IMR-90 (cell line): ENCODE measurements at regions not wholly inside any gene's neighbourhood (a gene's known extent, or its start where the extent isn't known, plus 50 kb on each side); places are given as distances from the start of the nearest gene placed in this dataset.

ENCODE experiments used
- ATAC-seq: fragments of 200-7000 bp; cut with Tn5 transposase; 2 replicates; pipeline ENCODE4 v1.9.1; 2020; ENCODE audit warnings: low read depth, mild to moderate bottlenecking, moderate library complexity
- BruUV-seq: library from RNA; stranded (reverse); fragments of 400-500 nt; replicated peaks from 2 replicates; lab custom pipeline; 2021; lab: Mats Ljungman, UMichigan
- CTCF ChIA-PET: fragments of 300-600 bp; formaldehyde crosslinking; extraction: SDS; loops from one replicate; lab custom pipeline; 2021; ENCODE audit warnings: antibody characterized with exemption; lab: Yijun Ruan, JAX
- POLR2A ChIA-PET: fragments of 300-600 bp; sonication (Branson Sonifier 250); formaldehyde crosslinking; loops from one replicate; lab custom pipeline; 2022; ENCODE audit warnings: antibody characterized with exemption; ENCODE audit not compliant: unreplicated experiment; lab: Charles Lee
- DNase-seq: peaks from one replicate; pipeline ENCODE4 v3.0.0; 2013
- H2AFZ ChIP-seq: replicated peaks from 2 replicates; pipeline ENCODE3; 2013; ENCODE audit warnings: low read length, mild to moderate bottlenecking; ENCODE audit not compliant: poor library complexity
- H2AK5ac ChIP-seq: 2 replicates; pipeline ENCODE4 v1.6.1; 2013; ENCODE audit warnings: low read depth, low read length, inconsistent platforms
- H2AK9ac ChIP-seq: replicated peaks from 2 replicates; pipeline ENCODE3; 2013; ENCODE audit warnings: mild to moderate bottlenecking, low read depth, low read length, moderate library complexity; ENCODE audit not compliant: poor library complexity
- H2BK120ac ChIP-seq: 2 replicates; pipeline ENCODE4 v1.6.1; 2013; ENCODE audit warnings: low read depth, low read length, inconsistent platforms
- H2BK15ac ChIP-seq: 3 replicates; pipeline ENCODE4 v1.6.1; 2013; ENCODE audit warnings: low read depth, low read length, inconsistent platforms
- H2BK20ac ChIP-seq: 2 replicates; pipeline ENCODE4 v1.6.1; 2013; ENCODE audit warnings: low read depth, mild to moderate bottlenecking, inconsistent platforms, low read length, moderate library complexity
- H2BK5ac ChIP-seq: 2 replicates; pipeline ENCODE4 v1.6.1; 2013; ENCODE audit warnings: mild to moderate bottlenecking, low read depth, low read length, inconsistent platforms; ENCODE audit not compliant: poor library complexity, severe bottlenecking
- H3K14ac ChIP-seq: replicated peaks from 2 replicates; pipeline ENCODE4 v1.6.1; 2013; ENCODE audit warnings: low read depth, low read length, inconsistent platforms
- H3K18ac ChIP-seq: 2 replicates; pipeline ENCODE4 v1.6.1; 2013; ENCODE audit warnings: low read depth, low read length, control low read depth
- H3K23ac ChIP-seq: 2 replicates; pipeline ENCODE4 v1.6.1; 2013; ENCODE audit warnings: low read depth, low read length, inconsistent platforms
- H3K27ac ChIP-seq: 2 replicates; pipeline ENCODE4 v1.5.1; 2013; ENCODE audit warnings: mild to moderate bottlenecking, control low read depth, low read length; ENCODE audit not compliant: insufficient read depth
- H3K27me3 ChIP-seq: 2 replicates; pipeline ENCODE4 v1.6.1; 2013; ENCODE audit warnings: low read length; ENCODE audit not compliant: control insufficient read depth, insufficient read depth
- H3K36me3 ChIP-seq: 2 replicates; pipeline ENCODE4 v1.6.1; 2013; ENCODE audit warnings: low read length, mixed read lengths; ENCODE audit not compliant: control insufficient read depth, insufficient read depth
- H3K4ac ChIP-seq: 2 replicates; pipeline ENCODE4 v1.6.1; 2013; ENCODE audit warnings: low read depth, low read length, inconsistent platforms
- H3K4me1 ChIP-seq: 2 replicates; pipeline ENCODE4 v1.6.1; 2013; ENCODE audit warnings: low read length, mixed read lengths; ENCODE audit not compliant: control insufficient read depth, insufficient read depth
- H3K4me2 ChIP-seq: 2 replicates; pipeline ENCODE4 v1.6.1; 2013; ENCODE audit warnings: low read depth, mild to moderate bottlenecking, control low read depth, low read length, moderate library complexity
- H3K4me3 ChIP-seq: 2 replicates; pipeline ENCODE4 v1.5.1; 2013; ENCODE audit warnings: low read depth, mild to moderate bottlenecking, control low read depth, low read length, moderate library complexity; ENCODE audit not compliant: insufficient read depth
- H3K56ac ChIP-seq: 2 replicates; pipeline ENCODE4 v1.6.1; 2013; ENCODE audit warnings: low read length, inconsistent platforms; ENCODE audit not compliant: insufficient read depth; ENCODE audit errors: extremely low read depth
- H3K79me1 ChIP-seq, 2 experiments: 2 replicates each; pipeline ENCODE4 v1.6.1; 2013; ENCODE audit warnings: low read length in 2 of 2, inconsistent platforms in 1 of 2, low read depth in 1 of 2
- H3K9ac ChIP-seq: 2 replicates; pipeline ENCODE4 v1.6.1; 2013; ENCODE audit warnings: low read depth, low read length, control low read depth
- H3K9me1 ChIP-seq: 2 replicates; pipeline ENCODE4 v1.6.1; 2013; ENCODE audit warnings: low read length, inconsistent platforms; ENCODE audit not compliant: insufficient read depth
- H3K9me3 ChIP-seq: 2 replicates; pipeline ENCODE4 v1.6.1; 2013; ENCODE audit warnings: low read length; ENCODE audit not compliant: control insufficient read depth, insufficient read depth
- H4K20me1 ChIP-seq: 2 replicates; pipeline ENCODE4 v1.6.1; 2013; ENCODE audit warnings: low read length, inconsistent platforms; ENCODE audit not compliant: insufficient read depth
- H4K5ac ChIP-seq: 2 replicates; pipeline ENCODE4 v1.6.1; 2013; ENCODE audit warnings: mild to moderate bottlenecking, low read depth, low read length, control low read depth
- H4K8ac ChIP-seq, 2 experiments: 2 replicates each; pipeline ENCODE4 v1.6.1; 2013; ENCODE audit warnings: low read depth in 2 of 2, low read length in 2 of 2, control low read depth in 1 of 2, inconsistent platforms in 1 of 2
- H4K91ac ChIP-seq: 2 replicates; pipeline ENCODE4 v1.6.1; 2013; ENCODE audit warnings: low read depth, low read length, inconsistent platforms; ENCODE audit not compliant: insufficient read depth
- MAZ ChIP-seq: IDR thresholded peaks from 2 replicates; pipeline ENCODE4 v1.6.1; 2012; ENCODE audit warnings: low read depth, mild to moderate bottlenecking, low read length, improper control_type of control experiment, moderate library complexity, borderline replicate concordance
- NFE2L2 ChIP-seq: fragments of 150-350 bp; IDR thresholded peaks from 2 replicates; pipeline ENCODE4 v1.6.1; 2016; ENCODE audit warnings: low read depth, mild to moderate bottlenecking, low read length
- WGBS, 2 experiments: methylation state at CpG; one replicate each; pipeline versions ENCODE4 v1.1.5 to v1.1.7; 2013; ENCODE audit warnings: missing lambda C conversion rate in 2 of 2; ENCODE audit not compliant: insufficient read length in 1 of 2; ENCODE audit errors: extremely low coverage in 2 of 2; 5-methylcytosine and 5-hydroxymethylcytosine counted together
- dilution Hi-C: fragments of 300-500 bp; cut with HindIII; formaldehyde crosslinking; loops from one replicate; pipeline ENCODE4 v1.14.3; 2018; ENCODE audit warnings: low sequenced_read_pairs; ENCODE audit not compliant: unreplicated experiment
- in situ Hi-C: fragments of 300-500 bp; cut with MboI; formaldehyde crosslinking; loops from 3 replicates; pipeline ENCODE4 v1.14.3; 2019; ENCODE audit warnings: low sequenced_read_pairs, inconsistent platforms, mixed read lengths
- intact Hi-C: fragments of 100-400 bp; cut with micrococcal nuclease; formaldehyde crosslinking; loops from 2 replicates; pipeline ENCODE4 v1.10.0; 2022
- TF ChIP-seq, protein P1 (sequence below): fragments of 150-350 bp; IDR thresholded peaks from 2 replicates; pipeline ENCODE4 v1.6.1; 2016; ENCODE audit warnings: low read depth, mild to moderate bottlenecking, low read length, moderate library complexity, borderline replicate concordance

DNA sequence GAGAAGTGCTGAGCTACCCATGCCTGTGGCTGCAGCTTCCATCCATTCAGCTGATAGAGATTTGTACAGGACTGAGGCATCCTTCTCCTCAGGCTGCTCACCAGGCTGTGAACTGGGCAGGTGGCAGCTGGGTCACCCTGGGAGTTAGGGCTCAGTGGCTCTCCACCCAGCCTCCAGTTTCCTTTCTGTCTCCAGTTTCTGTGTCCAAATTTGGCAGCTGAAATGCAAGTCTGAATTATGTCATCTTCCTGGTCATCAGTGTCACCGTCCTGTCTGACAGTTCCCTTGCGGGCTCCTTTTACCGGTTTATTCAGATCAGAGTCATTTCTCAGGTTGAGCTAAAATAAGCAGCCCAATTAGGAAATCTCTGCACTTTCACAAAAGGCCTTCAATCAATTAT is 93.3 kb downstream of the EDN1 start:
- Histone ChIP-seq H3K27ac (no peak overlapping the region), H3K27me3 (peaks cover 3% of the 10 kb centered on the region; the same call in 1 of the 2 replicates), H3K14ac (no peak overlapping the region), H4K20me1 (no peaks in the 10 kb centered on the region), H2BK20ac (peak overlapping the region; percentile 9; the same call in 1 of the 2 replicates), H3K9me3 (no peaks in the 10 kb centered on the region), H4K91ac (no peak overlapping the region), H3K79me1 (no peaks in the 10 kb centered on the region), H3K4ac (no peak overlapping the region), H2AFZ (no peak overlapping the region), H2BK120ac (no peak overlapping the region), H3K4me2 (no peak overlapping the region), H3K9me1 (no peaks in the 10 kb centered on the region), H2BK5ac (no peak overlapping the region), H4K8ac (no peak overlapping the region), H3K36me3 (no peaks in the 10 kb centered on the region), H2AK9ac (no peak overlapping the region), H4K5ac (no peak overlapping the region), H3K23ac (no peak overlapping the region), H3K4me1 (no peaks in the 10 kb centered on the region), H3K4me3 (no peak overlapping the region), H3K18ac (no peak overlapping the region), H2AK5ac (no peak overlapping the region), H3K56ac (no peak overlapping the region), H3K9ac (no peak overlapping the region), H2BK15ac (no peak overlapping the region)
- ATAC-seq (no peak), DNase-seq (no peak)
- dilution Hi-C loops (no loop called here), in situ Hi-C loops (no loop called here), intact Hi-C loops (no loop called here)
- CTCF ChIA-PET, result interaction anchor here (0.5 kb wide), 1 partner anchor 114 kb away, joined by 3 read pairs; no protein-coding TSS in a partner anchor
- no TSS peak for BruUV-seq
- no CpG with 5 or more reads among the region's 3 CpGs for WGBS, 2 experiments
- TF ChIP-seq, protein P1, sequence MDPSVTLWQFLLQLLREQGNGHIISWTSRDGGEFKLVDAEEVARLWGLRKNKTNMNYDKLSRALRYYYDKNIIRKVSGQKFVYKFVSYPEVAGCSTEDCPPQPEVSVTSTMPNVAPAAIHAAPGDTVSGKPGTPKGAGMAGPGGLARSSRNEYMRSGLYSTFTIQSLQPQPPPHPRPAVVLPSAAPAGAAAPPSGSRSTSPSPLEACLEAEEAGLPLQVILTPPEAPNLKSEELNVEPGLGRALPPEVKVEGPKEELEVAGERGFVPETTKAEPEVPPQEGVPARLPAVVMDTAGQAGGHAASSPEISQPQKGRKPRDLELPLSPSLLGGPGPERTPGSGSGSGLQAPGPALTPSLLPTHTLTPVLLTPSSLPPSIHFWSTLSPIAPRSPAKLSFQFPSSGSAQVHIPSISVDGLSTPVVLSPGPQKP, result no peak
- no peak for TF ChIP-seq MAZ
- TF ChIP-seq NFE2L2, result no peak
- POLR2A ChIA-PET, result no interaction called here
